22Rv1 (cell line): ENCODE measurements at regions not wholly inside any gene's neighbourhood (a gene's known extent, or its start where the extent isn't known, plus 50 kb on each side); places are given as distances from the start of the nearest gene placed in this dataset.

ENCODE experiments used
- ZFX ChIP-seq: fragments of 450-650 bp; IDR thresholded peaks from 2 replicates; pipeline ENCODE4 v1.6.1; 2017; ENCODE audit warnings: antibody characterized with exemption, borderline replicate concordance
- TF ChIP-seq, protein P1 (sequence below): fragments of 450-650 bp; IDR thresholded peaks from 2 replicates; pipeline ENCODE4 v1.5.1; 2017; ENCODE audit warnings: mild to moderate bottlenecking

DNA sequence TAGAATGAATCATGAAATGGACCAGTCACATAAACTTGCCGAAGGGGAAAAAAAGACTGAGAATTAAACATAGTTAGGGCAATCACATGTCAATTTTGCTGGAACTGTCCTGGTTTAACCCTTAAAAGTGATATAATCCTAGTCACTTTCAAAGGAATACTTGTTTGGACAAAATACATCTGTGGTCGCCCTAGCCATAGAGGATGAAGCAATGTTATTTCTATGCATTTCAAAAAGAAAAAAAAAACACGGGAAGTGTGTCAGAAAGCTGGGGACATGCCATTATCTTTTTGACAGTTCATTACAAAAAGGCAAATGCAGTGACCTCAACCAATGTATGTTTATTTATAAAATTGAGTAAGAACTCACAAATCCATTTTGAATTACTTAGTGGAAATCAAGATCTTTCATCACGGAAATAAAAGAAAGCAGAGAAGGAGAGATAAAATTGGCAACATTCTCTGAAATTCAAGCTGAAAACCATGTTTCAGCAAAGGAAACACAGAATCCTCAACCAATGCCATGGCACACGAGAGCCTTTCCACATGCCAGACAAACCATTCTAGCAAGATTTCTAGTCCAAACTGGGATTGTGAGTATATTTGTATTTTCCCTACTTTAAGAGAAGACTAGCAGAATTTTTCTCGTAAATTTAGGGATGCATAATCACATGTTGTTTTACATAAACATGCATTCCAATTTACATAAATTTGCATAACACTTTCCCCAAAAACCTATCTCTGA, 854.3 kb upstream of the ACVR2A start:
- TF ChIP-seq, protein P1, sequence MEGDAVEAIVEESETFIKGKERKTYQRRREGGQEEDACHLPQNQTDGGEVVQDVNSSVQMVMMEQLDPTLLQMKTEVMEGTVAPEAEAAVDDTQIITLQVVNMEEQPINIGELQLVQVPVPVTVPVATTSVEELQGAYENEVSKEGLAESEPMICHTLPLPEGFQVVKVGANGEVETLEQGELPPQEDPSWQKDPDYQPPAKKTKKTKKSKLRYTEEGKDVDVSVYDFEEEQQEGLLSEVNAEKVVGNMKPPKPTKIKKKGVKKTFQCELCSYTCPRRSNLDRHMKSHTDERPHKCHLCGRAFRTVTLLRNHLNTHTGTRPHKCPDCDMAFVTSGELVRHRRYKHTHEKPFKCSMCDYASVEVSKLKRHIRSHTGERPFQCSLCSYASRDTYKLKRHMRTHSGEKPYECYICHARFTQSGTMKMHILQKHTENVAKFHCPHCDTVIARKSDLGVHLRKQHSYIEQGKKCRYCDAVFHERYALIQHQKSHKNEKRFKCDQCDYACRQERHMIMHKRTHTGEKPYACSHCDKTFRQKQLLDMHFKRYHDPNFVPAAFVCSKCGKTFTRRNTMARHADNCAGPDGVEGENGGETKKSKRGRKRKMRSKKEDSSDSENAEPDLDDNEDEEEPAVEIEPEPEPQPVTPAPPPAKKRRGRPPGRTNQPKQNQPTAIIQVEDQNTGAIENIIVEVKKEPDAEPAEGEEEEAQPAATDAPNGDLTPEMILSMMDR, result no peak
- no peak for TF ChIP-seq ZFX
